Esophagus squamous epithelium (tissue), 5 donors: ENCODE measurements at regions not wholly inside any gene's neighbourhood (a gene's known extent, or its start where the extent isn't known, plus 50 kb on each side); places are given as distances from the start of the nearest gene placed in this dataset.
"Not testable (repeated sequence)": the region's sequence is repeated elsewhere in the genome, so short reads cannot be mapped to it uniquely, and the experiment has no call there.

Experiments
- DNase-seq: peaks from one replicate; lab custom pipeline; 2025; lab: John Stamatoyannopoulos, UW
- H3K27ac ChIP-seq, 4 donors: fragments of 200-600 bp; sonication (generic); one replicate each; pipeline ENCODE4 v1.5.1; 2016 to 2019; ENCODE audit warnings: mild to moderate bottlenecking in 1 of 4
- H3K27me3 ChIP-seq, 4 donors: fragments of 200-600 bp; sonication (generic); 1 replicate in 3 of 4; 2 replicates in 1 of 4; pipeline versions ENCODE4 v1.5.1 to v1.6.0; 2017 to 2021; ENCODE audit warnings: antibody characterized with exemption in 1 of 4
- H3K36me3 ChIP-seq, 3 donors: fragments of 200-600 bp; sonication (generic); one replicate each; pipeline ENCODE4 v1.5.1; 2016 to 2019
- H3K4me1 ChIP-seq, 3 donors: fragments of 200-600 bp; sonication (generic); one replicate each; pipeline ENCODE4 v1.5.1; 2017 to 2019
- H3K4me3 ChIP-seq, 4 donors: fragments of 200-600 bp; sonication (generic); 1 replicate in 3 of 4; 2 replicates in 1 of 4; pipeline ENCODE4 v1.5.1; 2016 to 2019; ENCODE audit warnings: mild to moderate bottlenecking in 2 of 4, moderate library complexity in 1 of 4
- H3K9me3 ChIP-seq, 3 donors: fragments of 200-600 bp; sonication (generic); one replicate each; pipeline ENCODE4 v1.5.1; 2016 to 2019
- POLR2A ChIP-seq, 4 donors: fragments of 450-650 bp; IDR thresholded peaks; one replicate each; pipeline ENCODE4 v1.6.1; 2017; ENCODE audit warnings: antibody characterized with exemption in 4 of 4, mild to moderate bottlenecking in 4 of 4, moderate library complexity in 3 of 4
- WGBS, 2 donors: methylation state at CpG; one replicate each; pipeline ENCODE4 v1.1.5; 2018; 5-methylcytosine and 5-hydroxymethylcytosine counted together
- intact Hi-C: fragments of 100-400 bp; cut with DNase I; formaldehyde crosslinking; loops from one replicate; pipeline ENCODE4 v1.15.0; 2022
- TF ChIP-seq, protein P1 (sequence below), 6 experiments: fragments of 450-650 bp in 4 of 6; fragments of 200-600 bp in 2 of 6; sonication (generic) in 2 of 6; IDR thresholded peaks; one replicate each; pipeline ENCODE4 v1.5.1; 2016 to 2019; ENCODE audit warnings: antibody characterized with exemption in 6 of 6, mild to moderate bottlenecking in 4 of 6, moderate library complexity in 4 of 6
- donor health status: DM: yes; HTN: yes; CAD: no.

DNA sequence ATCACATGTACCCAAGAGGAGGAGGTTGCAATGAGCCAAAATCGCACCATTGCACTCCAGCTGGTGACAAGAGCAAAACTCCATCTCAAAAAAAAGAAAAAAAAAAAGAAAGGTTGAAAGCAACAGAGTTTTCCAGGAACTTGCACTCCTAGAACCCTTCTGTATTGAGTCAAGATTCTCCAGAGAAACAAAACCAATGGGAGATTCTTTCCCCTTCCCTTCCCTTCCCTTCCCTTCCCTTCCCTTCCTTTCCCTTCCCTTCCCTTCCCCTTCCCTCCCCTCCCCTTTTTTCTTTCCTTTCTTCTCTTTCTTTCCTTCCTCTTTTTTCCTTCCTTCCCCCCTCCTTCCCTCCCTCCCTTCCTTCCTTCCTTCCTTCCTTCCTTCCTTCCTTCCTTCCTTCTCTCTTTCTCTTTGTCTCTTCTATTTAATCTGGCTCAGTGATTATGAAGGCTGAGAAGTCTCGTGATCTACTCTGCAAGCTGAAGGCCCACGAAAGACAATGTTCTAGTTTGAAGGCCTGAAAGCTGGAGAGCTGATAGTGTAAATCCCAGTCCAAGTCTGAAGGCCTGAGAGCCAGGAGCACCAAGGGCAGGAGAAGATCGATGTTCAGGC is 59.6 kb upstream of the CNTLN start:
- no peak for DNase-seq
- no peak for TF ChIP-seq POLR2A (IDR thresholded peaks at IDR 0.05)
- TF ChIP-seq, protein P1, sequence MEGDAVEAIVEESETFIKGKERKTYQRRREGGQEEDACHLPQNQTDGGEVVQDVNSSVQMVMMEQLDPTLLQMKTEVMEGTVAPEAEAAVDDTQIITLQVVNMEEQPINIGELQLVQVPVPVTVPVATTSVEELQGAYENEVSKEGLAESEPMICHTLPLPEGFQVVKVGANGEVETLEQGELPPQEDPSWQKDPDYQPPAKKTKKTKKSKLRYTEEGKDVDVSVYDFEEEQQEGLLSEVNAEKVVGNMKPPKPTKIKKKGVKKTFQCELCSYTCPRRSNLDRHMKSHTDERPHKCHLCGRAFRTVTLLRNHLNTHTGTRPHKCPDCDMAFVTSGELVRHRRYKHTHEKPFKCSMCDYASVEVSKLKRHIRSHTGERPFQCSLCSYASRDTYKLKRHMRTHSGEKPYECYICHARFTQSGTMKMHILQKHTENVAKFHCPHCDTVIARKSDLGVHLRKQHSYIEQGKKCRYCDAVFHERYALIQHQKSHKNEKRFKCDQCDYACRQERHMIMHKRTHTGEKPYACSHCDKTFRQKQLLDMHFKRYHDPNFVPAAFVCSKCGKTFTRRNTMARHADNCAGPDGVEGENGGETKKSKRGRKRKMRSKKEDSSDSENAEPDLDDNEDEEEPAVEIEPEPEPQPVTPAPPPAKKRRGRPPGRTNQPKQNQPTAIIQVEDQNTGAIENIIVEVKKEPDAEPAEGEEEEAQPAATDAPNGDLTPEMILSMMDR (IDR thresholded peaks at IDR 0.05), result no peak
- Histone ChIP-seq H3K9me3 (no peaks in the 10 kb centered on the region), H3K4me1 (no peaks in the 10 kb centered on the region), H3K36me3 (no peaks in the 10 kb centered on the region), H3K4me3 (no peak overlapping the region), H3K27ac (no peak overlapping the region), H3K27me3 (no peaks in the 10 kb centered on the region)
- intact Hi-C loops, result no loop called here
- WGBS, 2 donors, result 60 to 76% methylated on average over 4 of the region's 4 CpGs

DNA sequence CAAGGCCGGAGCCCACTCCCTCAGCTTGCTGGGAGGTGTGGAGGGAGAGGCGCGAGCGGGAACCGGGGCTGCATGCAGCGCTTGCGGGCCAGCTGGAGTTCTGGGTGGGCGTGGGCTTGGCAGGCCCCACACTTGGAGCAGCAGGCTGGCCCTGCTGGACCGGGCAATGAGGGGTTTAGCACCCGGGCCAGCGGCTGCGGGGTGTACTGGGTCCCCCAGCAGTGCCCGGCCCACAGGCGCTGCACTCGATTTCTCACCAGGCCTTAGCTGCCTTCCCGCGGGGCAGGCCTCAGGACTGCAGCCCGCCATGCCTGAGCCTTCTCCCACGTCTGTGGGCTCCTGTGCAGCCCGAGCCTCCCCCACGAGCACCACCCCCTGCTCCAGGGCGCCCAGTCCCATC is 62.3 kb upstream of the CNTLN start:
- DNase-seq, H3K4me1 ChIP-seq, H3K9me3 ChIP-seq, H3K4me3 ChIP-seq, H3K27ac ChIP-seq, H3K27me3 ChIP-seq, H3K36me3 ChIP-seq, intact Hi-C loops: not testable (repeated sequence)
- 87% methylated on average over 3 of the region's 22 CpGs; no CpG with 5 or more reads in 1 of the 2 donors for WGBS, 2 donors

DNA sequence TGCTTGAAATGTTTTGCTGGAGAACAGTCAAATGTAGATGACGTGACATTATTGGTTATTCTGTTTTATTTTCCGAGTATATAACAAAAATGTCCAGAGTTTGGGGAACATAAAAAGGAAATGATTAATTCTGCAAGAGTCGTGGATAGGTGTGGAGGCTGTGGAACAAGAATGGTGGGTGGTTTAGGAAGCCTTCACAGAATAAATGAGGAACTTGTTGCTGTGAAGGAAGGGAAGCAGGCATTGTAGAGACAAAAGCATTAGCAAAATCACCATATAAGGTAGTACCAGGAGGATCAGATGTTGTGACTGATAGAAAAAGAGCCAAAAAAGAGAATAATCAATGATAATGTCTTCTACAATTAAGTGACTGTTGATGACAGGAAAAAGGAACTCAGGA is 66.2 kb upstream of the CNTLN start:
- no peak for DNase-seq
- no peaks in the 10 kb centered on the region for H3K36me3 ChIP-seq
- no peaks in the 10 kb centered on the region for H3K27me3 ChIP-seq
- no peak for TF ChIP-seq POLR2A (IDR thresholded peaks at IDR 0.05)
- TF ChIP-seq, protein P1 (IDR thresholded peaks at IDR 0.05), result no peak
- intact Hi-C loops, result no loop called here
- no peak overlapping the region for H3K27ac ChIP-seq
- no peaks in the 10 kb centered on the region for H3K9me3 ChIP-seq
- no peak overlapping the region for H3K4me3 ChIP-seq
- 54 to 68% methylated on average over 3 of the region's 3 CpGs for WGBS, 2 donors
- H3K4me1 ChIP-seq, result no peaks in the 10 kb centered on the region

DNA sequence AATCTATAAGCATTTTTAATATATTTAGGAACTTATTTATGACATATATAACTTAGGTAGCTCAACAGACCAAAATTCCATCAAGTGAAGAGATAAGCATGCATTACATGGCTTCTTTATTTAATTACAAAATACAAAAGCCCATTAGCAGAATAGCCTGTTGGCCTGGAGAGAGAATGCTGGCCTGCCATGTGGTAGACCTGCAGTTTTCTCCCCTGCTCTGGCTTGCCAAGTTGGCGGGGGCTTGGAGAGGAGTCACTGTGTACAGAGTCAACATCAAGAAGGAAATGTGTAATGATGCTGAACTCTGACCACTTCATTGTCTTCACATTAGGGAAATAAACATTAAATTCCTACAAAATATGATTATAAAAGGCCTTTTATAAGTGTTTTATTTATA is 69.8 kb upstream of the CNTLN start:
- H3K36me3 ChIP-seq, result no peaks in the 10 kb centered on the region
- DNase-seq, result no peak
- intact Hi-C loops, result no loop called here
- WGBS, 2 donors, result 57 to 87% methylated on average over 1 of the region's 1 CpG
- no peaks in the 10 kb centered on the region for H3K27me3 ChIP-seq
- no peak overlapping the region for H3K27ac ChIP-seq
- no peaks in the 10 kb centered on the region for H3K9me3 ChIP-seq
- TF ChIP-seq, protein P1 (IDR thresholded peaks at IDR 0.05), result no peak
- no peak for TF ChIP-seq POLR2A (IDR thresholded peaks at IDR 0.05)
- H3K4me3 ChIP-seq, result no peak overlapping the region
- H3K4me1 ChIP-seq, result no peaks in the 10 kb centered on the region

DNA sequence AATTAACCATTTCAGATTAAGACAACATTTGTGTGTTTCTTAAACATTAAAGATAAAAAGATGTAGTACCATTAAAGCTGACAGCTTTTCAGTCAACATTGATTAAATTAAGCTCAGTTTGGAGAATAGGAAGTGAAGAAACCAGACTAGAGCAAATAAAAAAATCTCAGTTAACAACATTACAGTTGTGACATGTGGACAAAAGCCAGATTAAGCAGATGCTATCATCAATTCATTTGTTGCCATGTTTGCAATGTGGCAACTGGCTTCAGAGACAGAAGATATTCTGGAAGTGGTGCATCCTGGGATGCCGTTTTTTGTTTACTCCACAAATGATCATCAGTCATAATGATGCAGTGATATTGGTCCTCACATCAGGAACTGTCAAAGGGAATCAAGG is 70.3 kb upstream of the CNTLN start:
- DNase-seq, result no peak
- H3K4me1 ChIP-seq, result no peaks in the 10 kb centered on the region
- no peak overlapping the region for H3K4me3 ChIP-seq
- H3K27ac ChIP-seq, result no peak overlapping the region
- H3K9me3 ChIP-seq, result no peaks in the 10 kb centered on the region
- H3K27me3 ChIP-seq, result no peaks in the 10 kb centered on the region
- WGBS, 2 donors, result 63 to 67% methylated on average over 1 of the region's 1 CpG
- H3K36me3 ChIP-seq, result no peaks in the 10 kb centered on the region
- intact Hi-C loops, result no loop called here
- TF ChIP-seq, protein P1 (IDR thresholded peaks at IDR 0.05), result no peak
- no peak for TF ChIP-seq POLR2A (IDR thresholded peaks at IDR 0.05)
